HL-60 (cell line): ENCODE measurements at regions not wholly inside any gene's neighbourhood (a gene's known extent, or its start where the extent isn't known, plus 50 kb on each side); places are given as distances from the start of the nearest gene placed in this dataset.
"Not testable (repeated sequence)": the region's sequence is repeated elsewhere in the genome, so short reads cannot be mapped to it uniquely, and the experiment has no call there.

Experiments used
- GABPA ChIP-seq: IDR thresholded peaks from 2 replicates; pipeline ENCODE4 v1.6.1; 2012; ENCODE audit warnings: low read depth
- TF ChIP-seq, protein P1 (sequence below): IDR thresholded peaks from one replicate; pipeline ENCODE4 v1.5.1; 2011; ENCODE audit warnings: low read length, control low read depth, inconsistent platforms; ENCODE audit not compliant: insufficient read depth

DNA sequence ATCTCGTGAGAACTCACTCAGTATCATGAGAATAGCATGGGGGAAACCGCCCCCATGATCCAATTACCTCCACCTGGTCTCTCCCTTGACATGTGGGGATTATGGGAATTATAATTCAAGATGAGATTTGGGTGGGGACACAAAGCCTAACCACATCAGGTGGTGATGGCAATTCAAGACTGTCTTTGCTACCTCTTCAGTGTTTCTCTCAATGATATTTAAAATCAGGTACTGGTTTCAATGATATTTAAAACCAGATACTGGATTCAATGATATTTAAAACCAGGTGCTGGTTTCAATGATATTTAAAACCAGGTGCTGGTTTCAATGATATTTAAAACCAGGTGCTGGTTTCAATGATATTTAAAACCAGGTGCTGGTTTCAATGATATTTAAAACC is 198.4 kb upstream of the EDNRB start:
- not testable (repeated sequence) for TF ChIP-seq GABPA
- TF ChIP-seq, protein P1, sequence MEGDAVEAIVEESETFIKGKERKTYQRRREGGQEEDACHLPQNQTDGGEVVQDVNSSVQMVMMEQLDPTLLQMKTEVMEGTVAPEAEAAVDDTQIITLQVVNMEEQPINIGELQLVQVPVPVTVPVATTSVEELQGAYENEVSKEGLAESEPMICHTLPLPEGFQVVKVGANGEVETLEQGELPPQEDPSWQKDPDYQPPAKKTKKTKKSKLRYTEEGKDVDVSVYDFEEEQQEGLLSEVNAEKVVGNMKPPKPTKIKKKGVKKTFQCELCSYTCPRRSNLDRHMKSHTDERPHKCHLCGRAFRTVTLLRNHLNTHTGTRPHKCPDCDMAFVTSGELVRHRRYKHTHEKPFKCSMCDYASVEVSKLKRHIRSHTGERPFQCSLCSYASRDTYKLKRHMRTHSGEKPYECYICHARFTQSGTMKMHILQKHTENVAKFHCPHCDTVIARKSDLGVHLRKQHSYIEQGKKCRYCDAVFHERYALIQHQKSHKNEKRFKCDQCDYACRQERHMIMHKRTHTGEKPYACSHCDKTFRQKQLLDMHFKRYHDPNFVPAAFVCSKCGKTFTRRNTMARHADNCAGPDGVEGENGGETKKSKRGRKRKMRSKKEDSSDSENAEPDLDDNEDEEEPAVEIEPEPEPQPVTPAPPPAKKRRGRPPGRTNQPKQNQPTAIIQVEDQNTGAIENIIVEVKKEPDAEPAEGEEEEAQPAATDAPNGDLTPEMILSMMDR: not testable (repeated sequence)
